SK-N-MC (cell line): ENCODE measurements at regions not wholly inside any gene's neighbourhood (a gene's known extent, or its start where the extent isn't known, plus 50 kb on each side); places are given as distances from the start of the nearest gene placed in this dataset.

Experiments used
- EZH2 ChIP-seq: fragments of 200-600 bp; sonication (generic); IDR thresholded peaks from one replicate; pipeline ENCODE4 v1.6.1; 2017; ENCODE audit warnings: antibody characterized with exemption
- FOXP2 ChIP-seq: optimal IDR thresholded peaks from 2 replicates; pipeline ENCODE3; 2011; ENCODE audit warnings: mild to moderate bottlenecking, moderate library complexity; ENCODE audit not compliant: insufficient read depth; ENCODE audit errors: extremely low read length, control extremely low read depth
- POLR2AphosphoS5 ChIP-seq: IDR thresholded peaks from 2 replicates; pipeline ENCODE4 v1.6.1; 2012; ENCODE audit warnings: mild to moderate bottlenecking, low read depth, low read length, borderline replicate concordance

GRCh38 chr18:29547626-29548025 is 1370.7 kb upstream of the CDH2 start:
- no peak for TF ChIP-seq POLR2AphosphoS5
- TF ChIP-seq EZH2 = no peak
- TF ChIP-seq FOXP2 = no peak
